Suprapubic skin (tissue), 4 donors: ENCODE measurements at regions not wholly inside any gene's neighbourhood (a gene's known extent, or its start where the extent isn't known, plus 50 kb on each side); places are given as distances from the start of the nearest gene placed in this dataset.

Experiments
- DNase-seq, 2 donors: peaks; one replicate each; pipeline ENCODE4 v3.0.0-alpha.2; 2019; ENCODE audit warnings: low spot score in 2 of 2
- H3K27ac ChIP-seq: fragments of 200-600 bp; sonication (generic); one replicate; pipeline ENCODE4 v1.5.1; 2019
- H3K27me3 ChIP-seq: fragments of 200-600 bp; sonication (generic); one replicate; pipeline ENCODE4 v1.5.1; 2019
- H3K36me3 ChIP-seq: fragments of 200-600 bp; sonication (generic); one replicate; pipeline ENCODE4 v1.5.1; 2019
- H3K4me1 ChIP-seq: fragments of 200-600 bp; sonication (generic); one replicate; pipeline ENCODE4 v1.5.1; 2019
- H3K4me3 ChIP-seq: fragments of 200-600 bp; sonication (generic); one replicate; pipeline ENCODE4 v1.5.1; 2019; ENCODE audit warnings: mild to moderate bottlenecking
- H3K9me3 ChIP-seq: fragments of 200-600 bp; sonication (generic); one replicate; pipeline ENCODE4 v1.5.1; 2019
- CTCF ChIP-seq, 2 donors: fragments of 200-600 bp in 1 of 2; fragments of 450-650 bp in 1 of 2; sonication (generic) in 1 of 2; IDR thresholded peaks; one replicate each; pipeline ENCODE4 v1.5.1; 2016 to 2019; ENCODE audit warnings: antibody characterized with exemption in 2 of 2, mild to moderate bottlenecking in 1 of 2, moderate library complexity in 1 of 2
- EP300 ChIP-seq: sonication (generic); formaldehyde crosslinking; IDR thresholded peaks from one replicate; pipeline ENCODE4 v1.6.1; 2017; ENCODE audit warnings: antibody characterized with exemption
- POLR2A ChIP-seq, 2 donors: fragments of 450-650 bp; IDR thresholded peaks; one replicate each; pipeline ENCODE4 v1.6.1; 2017; ENCODE audit warnings: antibody characterized with exemption in 2 of 2, mild to moderate bottlenecking in 2 of 2, moderate library complexity in 2 of 2
- POLR2AphosphoS5 ChIP-seq, 3 donors: sonication (generic); formaldehyde crosslinking; IDR thresholded peaks; one replicate each; pipeline ENCODE4 v1.6.1; 2017; ENCODE audit warnings: antibody characterized with exemption in 3 of 3
- WGBS: methylation state at CpG from one replicate; pipeline ENCODE4 v1.1.5; 2018; 5-methylcytosine and 5-hydroxymethylcytosine counted together

- 89% methylated on average over 10 of the region's 10 CpGs for WGBS
- no peaks in the 10 kb centered on the region for H3K9me3 ChIP-seq
- no peak overlapping the region for H3K4me3 ChIP-seq
- DNase-seq: no peak
- no peak for TF ChIP-seq POLR2AphosphoS5 (IDR thresholded peaks at IDR 0.05)
- H3K4me1 ChIP-seq: peaks cover 17% of the 10 kb centered on the region
- H3K27ac ChIP-seq: no peak overlapping the region
- no peaks in the 10 kb centered on the region for H3K27me3 ChIP-seq
- H3K36me3 ChIP-seq: no peaks in the 10 kb centered on the region
Measured at GRCh38 chr6:14827354-14827753, 418.5 kb upstream of the JARID2 start.

GRCh38 chr6:14828201-14828611 is 417.7 kb upstream of the JARID2 start:
- Histone ChIP-seq H3K4me1 (peaks cover 17% of the 10 kb centered on the region), H3K36me3 (no peaks in the 10 kb centered on the region), H3K27me3 (no peaks in the 10 kb centered on the region), H3K27ac (no peak overlapping the region), H3K9me3 (no peaks in the 10 kb centered on the region), H3K4me3 (no peak overlapping the region)
- no peak for DNase-seq
- TF ChIP-seq POLR2AphosphoS5 (IDR thresholded peaks at IDR 0.05) (no peak), EP300 (no peak), CTCF (IDR thresholded peaks at IDR 0.05) (no peak), POLR2A (IDR thresholded peaks at IDR 0.05) (no peak)
- WGBS: 82% methylated on average over 9 of the region's 9 CpGs

GRCh38 chr6:14831070-14831469 is 414.8 kb upstream of the JARID2 start:
- WGBS: 80% methylated on average over 5 of the region's 5 CpGs
- Histone ChIP-seq H3K36me3 (no peaks in the 10 kb centered on the region), H3K27me3 (no peaks in the 10 kb centered on the region), H3K4me1 (peaks cover 7% of the 10 kb centered on the region), H3K9me3 (no peaks in the 10 kb centered on the region), H3K27ac (no peak overlapping the region), H3K4me3 (no peak overlapping the region)
- TF ChIP-seq POLR2AphosphoS5 (IDR thresholded peaks at IDR 0.05): no peak
- no peak for TF ChIP-seq EP300
- TF ChIP-seq CTCF (IDR thresholded peaks at IDR 0.05): no peak
- no peak for TF ChIP-seq POLR2A (IDR thresholded peaks at IDR 0.05)
- no peak for DNase-seq

GRCh38 chr6:14831937-14832336 is 413.9 kb upstream of the JARID2 start:
- Histone ChIP-seq H3K27ac (no peak overlapping the region), H3K4me3 (no peak overlapping the region), H3K9me3 (no peaks in the 10 kb centered on the region), H3K4me1 (no peaks in the 10 kb centered on the region), H3K36me3 (no peaks in the 10 kb centered on the region), H3K27me3 (no peaks in the 10 kb centered on the region)
- no peak for DNase-seq
- WGBS: 85% methylated on average over 6 of the region's 6 CpGs
- TF ChIP-seq CTCF (IDR thresholded peaks at IDR 0.05): no peak
- TF ChIP-seq EP300: no peak
- TF ChIP-seq POLR2A (IDR thresholded peaks at IDR 0.05): no peak
- no peak for TF ChIP-seq POLR2AphosphoS5 (IDR thresholded peaks at IDR 0.05)

GRCh38 chr6:14832427-14832826 is 413.4 kb upstream of the JARID2 start:
- no peak for DNase-seq

More at GRCh38 chr6:14832427-14832826, 413.4 kb upstream of the JARID2 start:
- TF ChIP-seq POLR2AphosphoS5 (IDR thresholded peaks at IDR 0.05) (no peak), EP300 (no peak), POLR2A (IDR thresholded peaks at IDR 0.05) (no peak), CTCF (IDR thresholded peaks at IDR 0.05) (no peak)
- H3K4me1 ChIP-seq: no peaks in the 10 kb centered on the region
- H3K27ac ChIP-seq: no peak overlapping the region
- 80% methylated on average over 2 of the region's 2 CpGs for WGBS
- no peaks in the 10 kb centered on the region for H3K27me3 ChIP-seq
- H3K9me3 ChIP-seq: no peaks in the 10 kb centered on the region
- no peak overlapping the region for H3K4me3 ChIP-seq
- no peaks in the 10 kb centered on the region for H3K36me3 ChIP-seq
